A673 (cell line): ENCODE measurements at regions not wholly inside any gene's neighbourhood (a gene's known extent, or its start where the extent isn't known, plus 50 kb on each side); places are given as distances from the start of the nearest gene placed in this dataset.
"Not testable (repeated sequence)": the region's sequence is repeated elsewhere in the genome, so short reads cannot be mapped to it uniquely, and the experiment has no call there.

ENCODE experiments used
- BruUV-seq: library from RNA; stranded (reverse); fragments of 400-500 nt; replicated peaks from 2 replicates; lab custom pipeline; 2021; lab: Mats Ljungman, UMichigan
- CTCF ChIA-PET: fragments of 300-600 bp; sonication (Branson Sonifier 250); formaldehyde crosslinking; loops from one replicate; lab custom pipeline; 2022; ENCODE audit warnings: antibody characterized with exemption; lab: Charles Lee
- POLR2A ChIA-PET: fragments of 300-600 bp; sonication (Branson Sonifier 250); formaldehyde crosslinking; loops from one replicate; lab custom pipeline; 2022; ENCODE audit warnings: antibody characterized with exemption; ENCODE audit not compliant: low non-redundant PET; lab: Charles Lee
- DNase-seq: peaks from one replicate; pipeline ENCODE4 v3.0.0-alpha.2; 2015; ENCODE audit warnings: low spot score
- H3K27ac ChIP-seq: fragments of 200-600 bp; sonication (generic); 2 replicates; pipeline ENCODE4 v1.5.1; 2016; ENCODE audit warnings: mixed run types, low read depth, mild to moderate bottlenecking, mixed read lengths, antibody characterized with exemption, low read length; ENCODE audit not compliant: poor library complexity, severe bottlenecking
- H3K27me3 ChIP-seq: fragments of 200-600 bp; sonication (generic); replicated peaks from 2 replicates; pipeline ENCODE4 v1.6.1; 2017; ENCODE audit warnings: mixed run types, low read depth, mild to moderate bottlenecking, mixed read lengths, antibody characterized with exemption, low read length; ENCODE audit not compliant: insufficient read depth, poor library complexity
- H3K36me3 ChIP-seq: fragments of 200-600 bp; sonication (generic); 2 replicates; pipeline ENCODE4 v1.6.1; 2016; ENCODE audit warnings: mixed run types, mild to moderate bottlenecking, mixed read lengths, antibody characterized with exemption, low read length; ENCODE audit not compliant: insufficient read depth, poor library complexity, severe bottlenecking
- H3K4me1 ChIP-seq: fragments of 200-600 bp; sonication (generic); 2 replicates; pipeline ENCODE4 v1.6.1; 2017; ENCODE audit warnings: mixed run types, mild to moderate bottlenecking, mixed read lengths, antibody characterized with exemption, low read length; ENCODE audit not compliant: insufficient read depth, poor library complexity, severe bottlenecking
- H3K4me3 ChIP-seq: fragments of 200-600 bp; sonication (generic); 2 replicates; pipeline ENCODE4 v1.5.1; 2016; ENCODE audit warnings: low read depth, mixed run types, mild to moderate bottlenecking, mixed read lengths, low read length; ENCODE audit not compliant: poor library complexity, severe bottlenecking
- H3K9me3 ChIP-seq: fragments of 200-600 bp; sonication (generic); 2 replicates; pipeline ENCODE4 v1.6.1; 2016; ENCODE audit warnings: mixed run types, low read depth, mild to moderate bottlenecking, mixed read lengths, antibody characterized with exemption, low read length; ENCODE audit not compliant: poor library complexity, severe bottlenecking
- CTCF ChIP-seq: fragments of 300-800, 200-600 bp; sonication (generic); conservative IDR thresholded peaks from 2 replicates; pipeline ENCODE4 v1.5.1; 2017; ENCODE audit warnings: low read depth, mild to moderate bottlenecking, antibody characterized with exemption, low read length, moderate library complexity, mixed read lengths
- EZH2 ChIP-seq: fragments of 200-600 bp; sonication (generic); IDR thresholded peaks from 2 replicates; pipeline ENCODE4 v1.6.1; 2017; ENCODE audit warnings: borderline replicate concordance, low read depth, mild to moderate bottlenecking, mixed read lengths, antibody characterized with exemption, low read length; ENCODE audit not compliant: poor library complexity, severe bottlenecking
- intact Hi-C: fragments of 100-400 bp; cut with micrococcal nuclease; formaldehyde crosslinking; loops from one replicate; pipeline ENCODE4 v1.10.0; 2022; ENCODE audit not compliant: unreplicated experiment

DNA sequence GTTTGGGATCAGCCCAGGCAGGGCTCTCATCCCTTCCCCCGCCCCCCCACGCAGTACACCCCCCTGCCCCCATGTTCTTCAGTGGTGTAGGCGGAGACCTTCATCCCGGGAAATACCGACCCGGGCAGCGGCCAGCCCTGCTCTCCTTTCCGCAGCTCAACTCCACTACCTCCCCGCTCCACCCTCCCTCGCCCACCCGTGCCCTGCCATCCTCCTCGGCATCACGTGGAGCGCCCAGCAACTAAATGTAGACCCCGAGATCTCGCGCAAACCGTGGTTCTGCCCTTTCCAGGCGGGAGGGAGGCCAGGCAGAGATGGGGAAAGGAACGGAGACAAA lies 1932.2 kb upstream of the DEFB115 start:
- no peak for TF ChIP-seq EZH2
- no peak for TF ChIP-seq CTCF
- Histone ChIP-seq H3K27ac (no peak overlapping the region), H3K27me3 (no peaks in the 10 kb centered on the region), H3K4me3 (no peak overlapping the region), H3K9me3 (peaks cover 24% of the 10 kb centered on the region), H3K4me1 (no peaks in the 10 kb centered on the region), H3K36me3 (no peaks in the 10 kb centered on the region)
- no peak for DNase-seq
- BruUV-seq = no TSS peak
- POLR2A ChIA-PET = no interaction called here
- intact Hi-C loops = loop anchor here (10.0 kb wide), 1 partner anchor 1030 kb away; no protein-coding TSS in a partner anchor
- CTCF ChIA-PET = no interaction called here

DNA sequence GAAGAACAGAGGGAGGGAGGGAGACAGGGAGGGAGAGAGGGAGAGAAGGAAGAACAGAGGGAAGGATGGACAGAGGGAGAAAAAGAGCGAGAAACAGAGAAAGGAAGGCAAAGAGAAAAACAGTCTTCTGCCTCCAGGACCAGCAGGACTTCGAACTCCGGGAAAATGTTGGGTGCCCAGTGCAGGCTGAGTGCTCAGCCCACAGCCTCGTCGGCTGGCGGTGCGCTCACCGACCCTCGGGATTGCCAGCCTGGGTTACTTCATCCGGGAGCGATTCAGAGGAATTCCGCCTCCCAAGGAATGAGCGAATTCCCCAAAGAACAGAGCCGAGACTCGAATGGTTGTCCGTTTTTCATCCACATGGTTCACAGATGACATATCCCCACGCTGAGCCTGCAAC lies 1931.7 kb upstream of the DEFB115 start:
- intact Hi-C loops = loop anchor here (10.0 kb wide), 1 partner anchor 1029 kb away; no protein-coding TSS in a partner anchor
- BruUV-seq, H3K27me3 ChIP-seq, H3K36me3 ChIP-seq, H3K4me1 ChIP-seq, H3K27ac ChIP-seq, H3K4me3 ChIP-seq, POLR2A ChIA-PET, CTCF ChIA-PET, DNase-seq: not testable (repeated sequence)
- H3K9me3 ChIP-seq = peaks cover 27% of the 10 kb centered on the region

DNA sequence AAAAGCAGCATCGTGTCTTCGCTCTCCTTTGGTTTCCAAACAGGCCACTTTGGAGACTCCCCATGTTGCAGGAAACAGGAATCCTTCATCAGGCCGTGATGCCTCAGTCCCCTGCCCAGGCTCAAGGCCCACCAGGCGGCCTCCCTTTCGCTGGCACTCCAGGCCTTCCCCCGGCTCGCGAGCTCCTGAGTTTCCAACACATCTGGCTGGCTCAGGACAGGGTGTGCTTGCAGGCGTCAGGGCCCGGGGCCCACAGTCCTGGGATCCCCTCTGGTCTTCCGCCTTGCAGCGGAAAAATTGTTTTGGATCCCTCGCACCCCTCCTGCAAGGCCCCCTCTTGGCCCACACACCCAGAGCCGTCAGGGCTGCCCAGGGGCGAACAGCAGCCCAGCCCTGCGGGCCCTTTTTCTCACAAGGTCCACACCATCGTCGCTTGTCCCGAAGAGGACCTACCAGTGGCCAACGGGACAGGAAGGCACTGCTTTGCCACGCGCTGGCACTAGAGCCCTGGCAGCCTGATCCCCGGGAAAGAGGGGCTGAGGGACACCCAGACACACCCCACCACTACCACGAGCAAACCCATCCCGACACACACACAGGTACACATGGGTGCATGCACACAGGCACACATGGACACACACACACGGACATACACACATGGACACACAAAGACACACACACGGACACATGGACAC lies 1930.9 kb upstream of the DEFB115 start:
- BruUV-seq = no TSS peak
- intact Hi-C loops = loop anchor here (10.0 kb wide), 1 partner anchor 1028 kb away; no protein-coding TSS in a partner anchor

More for the DNA sequence above, 1930.9 kb upstream of the DEFB115 start:
- H3K27me3 ChIP-seq = no peaks in the 10 kb centered on the region
- H3K9me3 ChIP-seq = peaks cover 35% of the 10 kb centered on the region
- ChIA-PET POLR2A (no interaction called here), CTCF (no interaction called here)
- TF ChIP-seq CTCF = no peak
- TF ChIP-seq EZH2 = no peak
- H3K4me1 ChIP-seq = no peaks in the 10 kb centered on the region
- no peaks in the 10 kb centered on the region for H3K36me3 ChIP-seq
- H3K27ac ChIP-seq = no peak overlapping the region
- no peak for DNase-seq
- H3K4me3 ChIP-seq = no peak overlapping the region
